Esophagus (tissue), 2 donors: ENCODE measurements at regions not wholly inside any gene's neighbourhood (a gene's known extent, or its start where the extent isn't known, plus 50 kb on each side); places are given as distances from the start of the nearest gene placed in this dataset.
"Not testable (repeated sequence)": the region's sequence is repeated elsewhere in the genome, so short reads cannot be mapped to it uniquely, and the experiment has no call there.

ENCODE experiments used
- H3K27ac ChIP-seq, 2 donors: one replicate each; pipeline ENCODE4 v1.5.1; 2013; ENCODE audit warnings: low read depth in 2 of 2, mild to moderate bottlenecking in 2 of 2, inconsistent platforms in 1 of 2, low read length in 1 of 2, moderate library complexity in 1 of 2
- H3K27me3 ChIP-seq, 2 donors: one replicate each; pipeline ENCODE4 v1.6.1; 2013; ENCODE audit warnings: low read length in 2 of 2, control low read depth in 1 of 2, mild to moderate bottlenecking in 1 of 2; ENCODE audit not compliant: insufficient read depth in 2 of 2, control insufficient read depth in 1 of 2
- H3K36me3 ChIP-seq, 2 donors: one replicate each; pipeline ENCODE4 v1.6.1; 2013; ENCODE audit warnings: low read length in 1 of 2; ENCODE audit not compliant: control insufficient read depth in 2 of 2, insufficient read depth in 2 of 2
- H3K4me1 ChIP-seq, 2 donors: one replicate each; pipeline ENCODE4 v1.6.1; 2013; ENCODE audit warnings: low read length in 1 of 2; ENCODE audit not compliant: control insufficient read depth in 2 of 2, insufficient read depth in 2 of 2
- H3K4me3 ChIP-seq, 2 donors: one replicate each; pipeline ENCODE4 v1.5.1; 2013; ENCODE audit warnings: low read length in 2 of 2, mild to moderate bottlenecking in 2 of 2, low read depth in 1 of 2, moderate library complexity in 1 of 2
- H3K9me3 ChIP-seq, 2 donors: one replicate each; pipeline ENCODE4 v1.6.1; 2013; ENCODE audit warnings: mild to moderate bottlenecking in 2 of 2, low read depth in 1 of 2, low read length in 1 of 2, moderate library complexity in 1 of 2; ENCODE audit not compliant: control insufficient read depth in 2 of 2, insufficient read depth in 1 of 2
- WGBS, 2 donors: extraction: QIAGEN DNeasy Blood & Tissue Kit; methylation state at CpG; one replicate each; pipeline ENCODE4 v1.1.7; 2013; 5-methylcytosine and 5-hydroxymethylcytosine counted together
- donor health status: healthy with polysubstance abuse.
- donor health status: Bipolar disorder and iron deficiency.

DNA sequence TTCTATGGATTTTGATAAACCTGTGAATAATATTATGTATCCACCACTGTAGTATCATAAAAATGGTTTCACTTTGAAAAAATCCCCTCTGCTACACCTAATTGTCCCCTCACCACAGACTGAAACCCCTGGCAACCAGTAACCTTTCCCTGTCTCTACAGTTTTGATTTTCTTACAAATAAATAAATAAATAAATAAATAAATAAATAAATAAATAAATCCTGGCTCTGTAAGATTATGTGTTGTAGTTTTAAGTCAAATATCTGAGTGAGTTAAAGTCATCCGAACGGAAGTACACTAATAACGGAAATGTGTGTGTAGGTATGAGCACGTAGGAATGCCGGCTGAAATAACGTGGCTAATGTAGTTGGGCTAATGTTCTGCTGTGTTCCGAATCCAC lies 641.5 kb downstream of the GABRG1 start:
- no peak overlapping the region for H3K27ac ChIP-seq

DNA sequence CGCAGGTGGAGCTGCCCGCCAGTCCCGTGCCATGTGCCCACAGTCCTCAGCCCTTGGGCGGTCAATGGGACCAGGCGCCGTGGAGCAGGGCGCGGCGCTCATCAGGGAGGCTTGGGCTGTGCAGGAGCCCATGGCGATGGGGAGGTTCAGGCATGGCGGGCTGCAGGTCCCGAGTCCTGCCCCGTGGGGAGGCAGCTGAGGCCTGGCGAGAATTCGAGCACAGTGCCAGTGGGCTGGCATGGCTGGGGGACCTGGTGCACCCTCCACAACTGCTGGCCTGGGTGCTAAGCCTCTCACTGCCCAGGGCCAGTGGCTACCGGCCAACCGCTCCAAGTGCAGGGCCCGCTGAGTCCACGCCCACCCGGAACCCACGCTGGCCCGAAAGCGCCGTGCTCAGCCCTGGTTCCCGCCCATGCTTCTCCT lies 646.5 kb downstream of the GABRG1 start:
- Histone ChIP-seq H3K4me1 (no peaks in the 10 kb centered on the region), H3K4me3 (no peak overlapping the region), H3K27me3 (no peaks in the 10 kb centered on the region), H3K27ac (no peak overlapping the region), H3K36me3 (no peaks in the 10 kb centered on the region), H3K9me3 (peaks cover 6 to 8% of the 10 kb centered on the region in 2 donors)
- WGBS, 2 donors = 95 to 97% methylated on average over 25 of the region's 25 CpGs

More for the DNA sequence above, 641.5 kb downstream of the GABRG1 start:
- H3K4me3 ChIP-seq = no peak overlapping the region
- peaks cover 3 to 5% of the 10 kb centered on the region in 2 donors for H3K9me3 ChIP-seq
- H3K27me3 ChIP-seq = no peaks in the 10 kb centered on the region
- no peaks in the 10 kb centered on the region for H3K4me1 ChIP-seq
- 91 to 92% methylated on average over 7 of the region's 7 CpGs for whole genome bisulfite sequencing, 2 donors
- no peaks in the 10 kb centered on the region for H3K36me3 ChIP-seq

DNA sequence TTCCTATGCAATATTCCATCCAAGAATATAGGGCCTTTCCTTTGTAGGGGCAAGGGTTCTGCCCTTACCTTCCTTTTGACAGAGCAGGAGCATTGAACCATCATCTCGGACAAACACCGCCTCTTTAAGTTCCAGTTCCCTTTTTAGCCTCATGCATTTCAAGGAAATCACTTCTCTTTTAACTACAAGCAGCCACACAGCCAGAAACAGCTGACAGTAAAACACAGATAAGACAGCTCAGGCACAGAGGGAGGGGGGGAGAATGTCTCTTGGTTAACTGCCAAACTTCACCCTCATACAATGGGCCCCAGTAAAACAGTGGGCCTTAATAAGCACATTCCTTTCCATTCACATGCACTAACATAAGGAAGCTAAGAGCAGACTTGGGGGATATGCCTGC lies 648.3 kb downstream of the GABRG1 start:
- H3K27me3 ChIP-seq = no peaks in the 10 kb centered on the region
- no peaks in the 10 kb centered on the region for H3K36me3 ChIP-seq
- H3K4me1 ChIP-seq = no peaks in the 10 kb centered on the region
- 63 to 70% methylated on average over 2 of the region's 2 CpGs for WGBS, 2 donors
- no peak overlapping the region for H3K27ac ChIP-seq
- H3K9me3 ChIP-seq = peaks cover 6 to 19% of the 10 kb centered on the region in 2 donors
- H3K4me3 ChIP-seq = no peak overlapping the region

DNA sequence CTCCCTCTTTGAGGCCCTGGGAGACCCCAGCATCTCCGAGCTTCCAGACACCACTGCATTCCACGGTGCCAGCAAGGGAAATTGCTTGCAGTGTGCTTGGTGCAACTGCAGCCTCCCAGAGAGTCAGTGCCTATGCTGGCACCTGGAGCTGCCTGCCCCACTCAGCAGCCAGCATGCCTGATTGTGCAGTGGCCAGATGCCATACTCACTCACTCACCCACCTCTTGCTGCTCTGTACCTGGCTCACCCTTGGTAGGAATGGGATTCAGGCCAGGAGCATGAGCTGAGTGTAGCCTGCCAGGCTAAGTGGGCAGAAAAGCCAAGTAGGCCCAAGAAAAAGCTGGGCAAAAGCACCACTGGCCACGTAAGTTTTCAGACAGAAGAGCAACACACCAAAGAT lies 651.4 kb downstream of the GABRG1 start:
- H3K4me3 ChIP-seq = no peak overlapping the region

DNA sequence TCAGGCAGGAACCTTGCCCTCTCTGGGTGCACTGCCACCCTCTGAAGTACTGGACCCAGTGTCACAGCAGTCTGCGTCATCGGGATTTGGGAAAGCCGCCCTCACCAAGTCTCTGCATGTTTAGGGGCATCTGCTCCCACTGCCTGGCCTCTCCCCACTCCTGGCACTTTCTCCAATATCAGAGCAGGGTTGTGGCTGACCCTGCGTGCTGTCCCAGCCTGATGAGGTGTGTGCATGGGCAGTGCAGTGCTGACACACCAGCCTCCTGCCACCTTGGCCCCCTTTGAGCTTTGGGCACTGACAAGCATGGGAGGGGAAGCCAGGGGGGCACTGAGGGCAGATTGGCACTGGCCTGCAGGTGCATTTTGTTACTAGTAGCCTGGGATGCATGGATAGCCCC lies 652.5 kb downstream of the GABRG1 start:
- H3K4me1 ChIP-seq = no peaks in the 10 kb centered on the region
- 84 to 91% methylated on average over 4 of the region's 4 CpGs for WGBS, 2 donors
- no peak overlapping the region for H3K4me3 ChIP-seq
- peaks cover 0 to 13% of the 10 kb centered on the region in 2 donors for H3K9me3 ChIP-seq
- no peaks in the 10 kb centered on the region for H3K27me3 ChIP-seq
- no peak overlapping the region for H3K27ac ChIP-seq
- H3K36me3 ChIP-seq = no peaks in the 10 kb centered on the region

More for the DNA sequence above, 651.4 kb downstream of the GABRG1 start:
- Histone ChIP-seq H3K4me1 (no peaks in the 10 kb centered on the region), H3K36me3 (no peaks in the 10 kb centered on the region), H3K27ac (no peak overlapping the region), H3K9me3 (peaks cover 4 to 17% of the 10 kb centered on the region in 2 donors), H3K27me3 (no peaks in the 10 kb centered on the region)
- WGBS, 2 donors = 55 to 60% methylated on average over 3 of the region's 3 CpGs

DNA sequence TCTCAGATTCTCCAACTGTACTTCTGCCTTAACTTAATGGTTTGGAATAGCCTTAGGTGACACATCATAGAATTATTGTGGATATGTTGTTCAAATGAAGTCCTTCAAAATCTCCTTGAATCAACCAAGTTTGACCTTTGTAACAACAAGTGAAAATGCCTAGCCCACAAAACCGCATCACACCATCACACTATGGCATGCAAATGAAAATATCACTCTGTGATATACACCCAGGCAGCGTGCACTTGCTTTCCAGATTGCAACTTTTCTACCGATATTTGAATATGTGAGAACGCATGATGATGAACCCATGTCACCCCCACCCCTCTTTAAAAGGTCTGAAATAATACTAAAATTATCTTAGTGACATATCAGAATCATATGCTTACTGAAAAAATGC lies 656.7 kb downstream of the GABRG1 start:
- no peaks in the 10 kb centered on the region for H3K4me1 ChIP-seq
- WGBS, 2 donors = 81 to 90% methylated on average over 4 of the region's 4 CpGs
- peaks cover 0 to 9% of the 10 kb centered on the region in 2 donors for H3K9me3 ChIP-seq
- H3K36me3 ChIP-seq = no peaks in the 10 kb centered on the region
- H3K27ac ChIP-seq = no peak overlapping the region
- H3K27me3 ChIP-seq = no peaks in the 10 kb centered on the region
- no peak overlapping the region for H3K4me3 ChIP-seq

DNA sequence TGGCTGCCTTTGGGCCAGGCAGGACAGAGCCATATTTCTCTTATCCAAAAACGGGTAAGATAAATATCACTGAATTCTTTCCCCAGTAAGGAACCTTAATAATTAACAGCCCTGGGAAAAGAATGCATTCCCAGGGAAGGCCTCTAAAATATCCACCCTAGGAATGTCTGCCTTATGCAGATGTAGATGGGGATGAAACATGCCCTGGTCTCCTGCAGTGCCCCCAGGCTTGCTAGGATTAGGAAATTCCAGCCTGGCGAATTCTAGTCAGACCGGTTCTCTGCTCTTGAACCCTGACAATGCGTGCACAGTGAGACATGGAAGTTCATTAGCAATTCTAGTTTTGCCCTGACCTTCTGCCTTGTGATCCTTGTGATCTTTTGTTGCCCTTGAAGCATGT lies 663.7 kb downstream of the GABRG1 start:
- not testable (repeated sequence) for H3K36me3 ChIP-seq, H3K27ac ChIP-seq, H3K4me1 ChIP-seq, H3K9me3 ChIP-seq, H3K27me3 ChIP-seq, H3K4me3 ChIP-seq
- 66 to 70% methylated on average over 4 of the region's 4 CpGs for WGBS, 2 donors

DNA sequence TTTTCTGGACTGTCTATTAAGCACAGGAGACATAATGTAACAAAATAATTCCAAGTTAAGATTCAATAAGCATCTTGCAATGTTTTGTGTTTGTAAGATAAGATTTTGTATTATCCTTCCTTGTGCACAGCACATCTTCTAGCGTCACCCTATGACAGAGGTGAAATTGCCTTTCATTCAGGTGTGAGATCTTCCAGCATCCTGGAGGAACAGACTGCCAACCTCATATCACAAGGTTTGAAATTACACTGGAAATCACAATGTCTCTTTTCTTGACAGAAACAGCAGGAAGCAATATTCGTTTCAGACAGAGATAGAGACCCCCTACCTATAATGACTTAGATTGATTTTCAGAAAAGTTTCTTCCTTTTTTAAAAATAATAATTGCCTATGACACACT lies 668.6 kb downstream of the GABRG1 start:
- no peak overlapping the region for H3K4me3 ChIP-seq
- H3K27me3 ChIP-seq = no peaks in the 10 kb centered on the region
- H3K4me1 ChIP-seq = no peaks in the 10 kb centered on the region
- no peaks in the 10 kb centered on the region for H3K36me3 ChIP-seq
- H3K27ac ChIP-seq = no peak overlapping the region
- 72 to 76% methylated on average over 2 of the region's 2 CpGs for WGBS, 2 donors
- peaks cover 6% of the 10 kb centered on the region in 2 donors for H3K9me3 ChIP-seq

DNA sequence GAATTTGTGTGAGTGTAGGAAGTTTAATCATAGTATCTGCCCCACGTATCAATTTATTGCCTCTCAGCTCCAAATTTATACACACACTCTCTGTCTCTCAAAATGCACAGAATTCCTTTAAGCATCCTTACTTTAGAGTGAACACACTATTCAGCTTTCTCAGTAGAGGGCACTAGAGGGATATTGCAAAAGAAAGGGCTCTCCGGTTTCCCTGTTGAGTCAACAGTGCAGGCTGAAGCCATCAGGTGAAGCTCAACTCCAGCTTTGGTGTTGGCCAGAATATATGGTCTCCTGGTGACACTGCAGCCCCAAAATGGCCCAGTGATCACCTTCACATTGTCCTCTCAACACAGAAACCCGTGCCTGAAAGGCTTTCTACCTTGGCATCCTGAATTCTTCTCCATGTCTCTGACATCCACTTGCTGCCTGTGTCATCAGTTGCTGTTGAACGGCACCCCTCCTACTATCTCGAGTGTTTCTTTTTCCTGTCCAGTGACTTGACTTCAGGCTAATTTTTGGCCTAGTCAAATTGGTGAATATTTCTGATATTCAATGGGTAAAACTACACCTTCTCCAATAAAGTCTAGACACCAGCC lies 670.5 kb downstream of the GABRG1 start:
- no peaks in the 10 kb centered on the region for H3K4me1 ChIP-seq
- peaks cover 6% of the 10 kb centered on the region in 2 donors for H3K9me3 ChIP-seq
- no peaks in the 10 kb centered on the region for H3K27me3 ChIP-seq
- no peak overlapping the region for H3K4me3 ChIP-seq
- H3K36me3 ChIP-seq = no peaks in the 10 kb centered on the region
- WGBS, 2 donors = 38 to 40% methylated on average over 5 of the region's 5 CpGs
- no peak overlapping the region for H3K27ac ChIP-seq

DNA sequence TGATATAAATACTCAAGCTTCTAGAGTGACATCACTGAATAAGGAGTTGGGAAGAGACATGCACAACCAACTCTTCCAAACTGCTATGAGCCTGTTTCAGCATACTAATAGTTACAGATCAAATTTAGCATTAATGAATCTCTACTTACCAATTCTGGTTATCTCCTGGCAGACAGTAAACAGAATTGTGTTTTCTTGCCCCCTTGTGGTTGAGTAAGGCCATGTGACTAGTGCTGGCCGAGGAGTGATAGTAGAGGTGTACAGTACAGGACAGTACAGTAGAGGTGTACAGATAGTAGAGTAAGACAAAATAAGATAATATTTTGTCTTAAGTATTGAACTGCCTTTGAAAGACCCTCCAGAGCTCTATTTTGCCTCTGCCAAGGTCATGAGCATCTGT lies 681.4 kb downstream of the GABRG1 start:
- 58 to 76% methylated on average over 1 of the region's 1 CpG for WGBS, 2 donors
- no peak overlapping the region for H3K27ac ChIP-seq
- H3K4me3 ChIP-seq = no peak overlapping the region
- no peaks in the 10 kb centered on the region for H3K4me1 ChIP-seq
- H3K27me3 ChIP-seq = no peaks in the 10 kb centered on the region
- no peaks in the 10 kb centered on the region for H3K36me3 ChIP-seq
- H3K9me3 ChIP-seq = no peaks in the 10 kb centered on the region
